Vagina (tissue), 2 donors: ENCODE measurements at regions not wholly inside any gene's neighbourhood (a gene's known extent, or its start where the extent isn't known, plus 50 kb on each side); places are given as distances from the start of the nearest gene placed in this dataset.

ENCODE experiments used
- POLR2A ChIP-seq, 2 donors: fragments of 450-650 bp; IDR thresholded peaks; one replicate each; pipeline ENCODE4 v1.6.1; 2017; ENCODE audit warnings: antibody characterized with exemption in 2 of 2, mild to moderate bottlenecking in 2 of 2, moderate library complexity in 2 of 2
- POLR2AphosphoS5 ChIP-seq, 2 donors: sonication (generic); formaldehyde crosslinking; IDR thresholded peaks; one replicate each; pipeline ENCODE4 v1.9.0; 2017; ENCODE audit warnings: antibody characterized with exemption in 2 of 2, mild to moderate bottlenecking in 2 of 2, low read depth in 1 of 2; ENCODE audit not compliant: insufficient read depth in 1 of 2
- TF ChIP-seq, protein P1 (sequence below), 3 experiments: fragments of 450-650 bp in 2 of 3; fragments of 200-600 bp in 1 of 3; sonication (generic) in 1 of 3; IDR thresholded peaks; one replicate each; pipeline ENCODE4 v1.5.1; 2017 to 2019; ENCODE audit warnings: antibody characterized with exemption in 3 of 3, mild to moderate bottlenecking in 2 of 3, moderate library complexity in 2 of 3

DNA sequence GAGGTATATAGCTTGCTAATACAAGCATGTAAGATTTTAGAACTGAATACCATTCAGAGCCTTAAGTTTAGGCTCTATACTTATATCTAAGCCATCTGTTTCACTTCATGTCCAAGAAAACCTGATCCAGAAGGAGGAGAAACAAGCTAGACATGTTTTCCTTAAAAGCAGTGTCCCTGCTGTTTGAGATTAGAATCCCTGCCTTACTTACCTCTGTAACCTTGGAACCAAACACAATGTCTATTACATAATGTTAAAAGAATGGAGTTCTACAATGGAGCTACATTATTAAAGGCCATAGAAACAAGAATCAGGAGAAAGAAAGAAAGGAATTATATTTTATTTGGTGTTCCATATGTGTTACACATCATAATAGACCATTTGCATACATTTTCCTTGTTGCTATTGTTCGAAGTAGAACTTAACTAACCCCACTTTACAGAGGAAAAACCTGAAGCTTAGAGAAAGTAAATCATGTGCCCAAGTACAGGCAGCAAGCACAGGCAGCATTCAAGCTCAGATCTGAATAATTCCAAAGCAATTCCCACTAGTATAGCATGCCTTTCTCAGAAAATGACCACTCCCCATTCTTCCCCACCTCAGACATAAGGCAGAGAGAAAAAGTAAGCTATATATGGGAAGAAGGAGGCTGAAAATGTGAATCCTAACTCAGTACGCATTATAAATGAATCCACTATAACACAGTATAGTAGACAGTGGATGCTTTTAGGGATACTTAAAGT lies 380.1 kb upstream of the SPAG17 start:
- TF ChIP-seq, protein P1, sequence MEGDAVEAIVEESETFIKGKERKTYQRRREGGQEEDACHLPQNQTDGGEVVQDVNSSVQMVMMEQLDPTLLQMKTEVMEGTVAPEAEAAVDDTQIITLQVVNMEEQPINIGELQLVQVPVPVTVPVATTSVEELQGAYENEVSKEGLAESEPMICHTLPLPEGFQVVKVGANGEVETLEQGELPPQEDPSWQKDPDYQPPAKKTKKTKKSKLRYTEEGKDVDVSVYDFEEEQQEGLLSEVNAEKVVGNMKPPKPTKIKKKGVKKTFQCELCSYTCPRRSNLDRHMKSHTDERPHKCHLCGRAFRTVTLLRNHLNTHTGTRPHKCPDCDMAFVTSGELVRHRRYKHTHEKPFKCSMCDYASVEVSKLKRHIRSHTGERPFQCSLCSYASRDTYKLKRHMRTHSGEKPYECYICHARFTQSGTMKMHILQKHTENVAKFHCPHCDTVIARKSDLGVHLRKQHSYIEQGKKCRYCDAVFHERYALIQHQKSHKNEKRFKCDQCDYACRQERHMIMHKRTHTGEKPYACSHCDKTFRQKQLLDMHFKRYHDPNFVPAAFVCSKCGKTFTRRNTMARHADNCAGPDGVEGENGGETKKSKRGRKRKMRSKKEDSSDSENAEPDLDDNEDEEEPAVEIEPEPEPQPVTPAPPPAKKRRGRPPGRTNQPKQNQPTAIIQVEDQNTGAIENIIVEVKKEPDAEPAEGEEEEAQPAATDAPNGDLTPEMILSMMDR (IDR thresholded peaks at IDR 0.05): no peak
- TF ChIP-seq POLR2A (IDR thresholded peaks at IDR 0.05) (no peak), POLR2AphosphoS5 (IDR thresholded peaks at IDR 0.05; ENCODE audit: insufficient read depth in 1 of 2, low read depth in 1 of 2) (no peak)
